Astrocyte of the spinal cord (primary cell): ENCODE measurements at regions not wholly inside any gene's neighbourhood (a gene's known extent, or its start where the extent isn't known, plus 50 kb on each side); places are given as distances from the start of the nearest gene placed in this dataset.
"Not testable (repeated sequence)": the region's sequence is repeated elsewhere in the genome, so short reads cannot be mapped to it uniquely, and the experiment has no call there.

Experiments used
- DNase-seq: peaks from one replicate; pipeline ENCODE4 v3.0.0; 2011; ENCODE audit warnings: low read depth, low spot score
- H3K4me3 ChIP-seq: 2 replicates; pipeline ENCODE4 v1.5.1; 2011; ENCODE audit warnings: low read depth, mild to moderate bottlenecking, low read length, moderate library complexity
- CTCF ChIP-seq: IDR thresholded peaks from 2 replicates; pipeline ENCODE4 v1.5.1; 2012; ENCODE audit warnings: low read depth, mild to moderate bottlenecking, low read length, inconsistent platforms
- in situ Hi-C: cut with HindIII; loops from 2 replicates; pipeline ENCODE4 v1.10.0; 2017; ENCODE audit warnings: low sequenced_read_pairs

GRCh38 chr13:81872581-81872980 lies 1531.7 kb upstream of the SPRY2 start:
- in situ Hi-C loops, result no loop called here
- no peak overlapping the region for H3K4me3 ChIP-seq
- DNase-seq, result peak; percentile 1
- TF ChIP-seq CTCF, result peak; percentile 20

- in situ Hi-C loops, result not testable (repeated sequence)
These were observed 1530.9 kb upstream of the SPRY2 start for GRCh38 chr13:81871751-81872325.

GRCh38 chr13:81848291-81848690 lies 1507.4 kb upstream of the SPRY2 start:
- DNase-seq, result no peak
- in situ Hi-C loops, result no loop called here
- no peak for TF ChIP-seq CTCF
- no peak overlapping the region for H3K4me3 ChIP-seq

More at GRCh38 chr13:81871751-81872325, 1530.9 kb upstream of the SPRY2 start:
- DNase-seq, H3K4me3 ChIP-seq: not testable (repeated sequence)

GRCh38 chr13:81846771-81847170 lies 1505.8 kb upstream of the SPRY2 start:
- no peak overlapping the region for H3K4me3 ChIP-seq
- no peak for DNase-seq
- TF ChIP-seq CTCF, result no peak
- in situ Hi-C loops, result no loop called here

GRCh38 chr13:81821259-81821658 lies 1480.3 kb upstream of the SPRY2 start:
- in situ Hi-C loops, result no loop called here
- no peak overlapping the region for H3K4me3 ChIP-seq
- DNase-seq, result no peak
- TF ChIP-seq CTCF, result no peak

GRCh38 chr13:81800433-81800832 lies 1459.5 kb upstream of the SPRY2 start:
- no peak for DNase-seq
- no peak overlapping the region for H3K4me3 ChIP-seq
- TF ChIP-seq CTCF, result no peak
- in situ Hi-C loops, result no loop called here

GRCh38 chr13:81795710-81796109 lies 1454.8 kb upstream of the SPRY2 start:
- in situ Hi-C loops, result no loop called here
- no peak for DNase-seq
- no peak overlapping the region for H3K4me3 ChIP-seq
- no peak for TF ChIP-seq CTCF
